ENCODE measurements at regions not wholly inside any gene's neighbourhood (a gene's known extent, or its start where the extent isn't known, plus 50 kb on each side); places are given as distances from the start of the nearest gene placed in this dataset.
"Not testable (repeated sequence)": the region's sequence is repeated elsewhere in the genome, so short reads cannot be mapped to it uniquely, and the experiment has no call there.

DNA sequence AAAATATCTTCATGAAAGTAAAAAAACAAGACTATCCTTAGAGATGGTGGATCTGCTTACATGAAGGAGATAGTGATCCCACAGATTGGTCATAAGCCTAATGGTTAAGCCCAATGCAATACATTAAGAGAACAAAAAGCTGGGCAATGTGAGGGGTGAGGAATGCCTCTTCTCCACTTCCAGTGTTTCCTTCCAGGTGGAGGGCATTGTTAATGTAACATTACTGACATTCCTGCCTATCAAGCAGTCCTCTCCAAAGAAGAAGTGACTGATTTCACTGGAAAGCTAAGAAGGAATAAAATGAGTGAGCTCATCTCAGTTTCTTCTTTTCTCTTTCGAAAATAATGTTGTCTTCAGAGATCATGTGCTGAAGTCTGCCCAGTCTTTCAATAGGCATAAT is 207.8 kb downstream of the RAB38 start:
- no peak for DNase-seq

DNA sequence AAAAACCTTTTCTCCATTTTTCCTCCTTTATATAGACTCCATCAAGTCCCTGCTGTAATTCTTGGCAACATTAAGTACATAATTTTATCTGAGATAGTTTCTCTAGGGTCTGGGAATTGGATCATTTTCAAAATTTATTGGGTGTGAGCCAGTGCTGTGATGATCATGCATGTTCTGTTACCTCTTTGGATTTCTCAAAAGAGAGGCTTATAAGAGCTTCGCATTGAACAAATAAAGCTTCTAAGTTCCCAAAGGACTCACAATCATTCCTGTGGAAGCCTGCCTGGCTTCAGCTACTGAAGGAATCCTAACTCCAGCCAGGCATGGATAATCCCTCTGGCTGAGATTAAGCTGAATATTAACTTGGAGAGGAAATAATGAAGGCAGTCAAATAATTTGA is 208.5 kb downstream of the RAB38 start:
- DNase-seq = no peak

DNA sequence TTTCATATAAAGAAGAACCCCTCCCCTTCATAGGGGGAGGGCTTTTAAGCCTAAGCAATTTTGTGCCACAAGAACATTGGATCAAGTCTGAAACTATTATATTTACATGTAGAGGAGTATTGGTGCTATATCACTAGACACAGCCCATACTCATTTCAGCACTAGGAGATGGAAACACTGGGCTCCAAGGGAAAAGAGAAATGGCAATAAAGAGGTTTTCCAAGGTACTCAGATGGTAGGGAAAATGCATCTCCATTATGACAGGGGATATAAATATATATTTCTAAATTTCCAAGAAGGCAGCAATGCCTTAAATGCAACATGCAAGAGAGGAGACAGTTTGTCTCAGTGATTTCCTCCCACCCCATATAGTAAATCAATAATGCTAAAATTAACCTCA is 209.0 kb downstream of the RAB38 start:
- DNase-seq = no peak

DNA sequence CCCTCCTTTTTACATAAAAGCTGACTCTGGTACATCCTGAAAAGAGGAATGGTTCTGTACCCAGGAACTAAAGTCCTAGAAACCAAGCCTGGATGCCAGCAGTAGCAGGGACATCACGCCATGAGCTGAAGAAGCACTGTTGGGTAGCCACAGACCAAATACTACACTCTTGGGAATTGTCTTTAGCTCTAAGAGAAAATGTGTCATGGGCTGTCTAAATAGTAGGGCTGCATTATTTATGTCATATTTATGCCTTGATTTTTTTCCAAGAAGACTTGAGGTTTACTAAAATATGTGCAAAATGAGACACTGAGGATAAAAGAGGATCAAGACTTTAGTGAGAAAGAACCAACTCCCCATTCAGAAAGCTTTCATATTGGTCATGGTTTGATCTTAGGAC is 213.6 kb downstream of the RAB38 start:
- DNase-seq = no peak

DNA sequence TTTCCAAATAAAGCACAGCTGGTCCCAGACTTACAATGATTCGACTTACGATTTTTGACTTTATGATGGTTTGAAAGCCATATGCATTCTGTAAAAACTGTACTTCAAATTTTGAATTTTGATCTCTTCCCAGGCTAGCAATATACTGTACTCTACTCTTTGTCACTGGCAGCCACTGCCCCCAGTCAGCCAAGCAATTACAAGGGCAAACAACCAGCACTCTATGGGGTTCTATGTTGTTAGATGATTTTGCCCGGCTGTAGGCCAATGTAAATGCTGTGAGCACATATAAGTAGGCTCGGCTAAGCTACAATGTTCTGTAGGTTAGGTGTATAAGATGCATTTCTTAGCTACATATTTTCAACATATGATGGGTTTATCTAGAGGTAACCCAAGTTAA is 217.3 kb downstream of the RAB38 start:
- peak; percentile 16 for DNase-seq

DNA sequence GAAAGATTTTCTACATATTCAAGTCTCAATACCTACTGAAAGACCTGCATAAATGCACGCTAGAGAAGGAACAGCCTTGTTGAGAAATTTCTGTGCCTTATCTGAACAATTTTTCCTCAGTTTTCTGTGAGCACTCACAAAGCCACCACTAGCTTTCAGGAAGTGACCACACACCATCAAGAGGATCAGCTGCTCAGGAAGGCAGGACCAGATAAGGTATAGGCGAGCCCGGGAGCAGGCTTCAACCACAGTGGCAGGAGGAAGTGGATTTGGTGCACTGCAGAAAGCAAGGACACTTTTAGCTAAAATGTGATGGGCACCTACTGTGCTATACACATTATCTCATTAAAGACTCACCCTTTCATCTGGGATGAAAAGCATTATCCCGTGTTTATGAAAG is 220.8 kb downstream of the RAB38 start:
- DNase-seq = no peak

DNA sequence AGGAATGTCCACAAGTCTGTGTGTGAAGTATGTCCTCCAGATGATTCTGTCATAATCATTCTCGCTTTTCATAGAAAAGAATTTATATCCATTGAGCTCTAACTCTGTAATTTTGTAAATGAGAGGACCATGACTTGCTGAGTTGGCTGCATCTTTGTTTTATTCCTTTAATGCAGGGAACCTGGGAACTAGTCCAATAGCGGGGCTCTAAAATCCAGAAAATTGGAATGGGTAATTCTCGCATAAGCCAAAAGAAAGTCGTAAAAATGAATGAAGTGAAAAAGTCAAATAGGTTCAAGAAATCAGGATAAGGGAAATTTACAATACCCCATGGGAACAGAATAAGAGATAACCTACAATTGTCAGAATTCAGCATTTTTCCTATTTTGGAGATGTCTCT is 232.5 kb downstream of the RAB38 start:
- DNase-seq = no peak

DNA sequence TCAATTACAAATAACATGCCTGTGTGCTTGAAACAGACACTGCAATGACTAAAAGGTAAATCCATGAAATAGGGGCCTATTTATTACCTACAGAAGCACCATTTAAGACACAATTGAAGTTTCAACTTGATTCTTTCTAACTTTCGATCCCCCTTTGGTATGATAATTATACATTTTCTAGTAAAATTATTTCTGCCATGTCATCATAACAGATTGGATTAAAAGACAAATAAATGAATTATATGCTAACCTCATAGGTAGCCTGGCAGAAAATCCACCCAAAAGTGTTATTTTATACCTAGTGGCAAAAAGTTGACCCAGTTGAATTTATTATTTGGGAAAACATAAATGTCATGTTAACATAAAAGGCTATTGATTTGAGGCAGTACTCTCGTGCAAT is 241.1 kb downstream of the RAB38 start:
- DNase-seq = no peak

DNA sequence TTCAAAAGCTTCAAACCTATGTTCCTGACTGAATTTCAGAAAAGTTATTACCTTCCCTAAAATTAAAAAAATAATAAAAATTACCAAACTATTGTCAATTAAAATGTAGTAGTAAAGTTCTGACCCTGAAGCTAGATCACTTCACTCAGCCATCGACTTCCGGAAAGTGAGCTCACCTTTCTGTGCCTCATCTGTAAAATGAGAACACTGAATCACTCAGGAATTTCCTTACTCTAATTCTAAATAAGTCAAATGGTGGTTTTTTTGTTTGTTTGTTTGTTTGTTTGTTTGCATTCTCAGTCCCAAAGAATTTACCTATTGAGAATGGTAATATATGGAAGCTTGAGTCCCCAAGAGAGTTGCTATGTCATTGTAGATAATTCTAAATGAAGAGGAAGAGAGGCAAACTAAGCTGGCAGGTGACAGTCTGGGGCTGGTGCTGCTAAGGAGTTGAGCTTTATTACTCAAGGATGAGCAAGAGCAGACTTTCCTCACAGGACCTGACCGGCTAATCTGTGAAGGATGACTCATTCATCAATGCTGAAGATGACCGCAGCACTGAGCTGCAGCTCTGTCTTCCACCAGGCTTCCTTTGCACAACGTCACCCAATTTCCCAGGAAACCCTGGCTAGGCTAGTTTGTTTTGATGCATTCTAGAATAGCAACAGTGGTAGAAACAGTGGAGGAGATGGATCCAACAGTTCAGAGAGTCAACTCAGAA is 248.8 kb downstream of the RAB38 start:
- no peak for DNase-seq

DNA sequence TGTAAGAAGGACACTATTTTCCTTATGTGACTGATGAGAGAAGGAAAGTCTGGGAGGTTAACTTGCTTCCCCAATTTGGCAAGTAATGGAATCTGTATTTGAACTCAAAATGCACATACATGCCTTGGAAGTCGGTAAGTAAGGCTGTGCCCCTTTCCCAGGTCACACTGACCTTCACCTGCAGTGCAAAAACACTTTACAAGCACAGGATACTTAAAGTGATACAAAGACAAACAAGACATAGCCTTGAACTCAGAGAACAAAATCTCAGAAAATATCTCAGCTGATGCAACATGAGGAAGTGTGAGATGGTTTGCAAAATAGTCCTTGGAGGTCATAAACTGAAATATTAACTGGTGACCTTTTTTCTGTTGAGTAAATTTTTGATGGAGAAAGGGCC is 251.1 kb downstream of the RAB38 start:
- DNase-seq = no peak

DNA sequence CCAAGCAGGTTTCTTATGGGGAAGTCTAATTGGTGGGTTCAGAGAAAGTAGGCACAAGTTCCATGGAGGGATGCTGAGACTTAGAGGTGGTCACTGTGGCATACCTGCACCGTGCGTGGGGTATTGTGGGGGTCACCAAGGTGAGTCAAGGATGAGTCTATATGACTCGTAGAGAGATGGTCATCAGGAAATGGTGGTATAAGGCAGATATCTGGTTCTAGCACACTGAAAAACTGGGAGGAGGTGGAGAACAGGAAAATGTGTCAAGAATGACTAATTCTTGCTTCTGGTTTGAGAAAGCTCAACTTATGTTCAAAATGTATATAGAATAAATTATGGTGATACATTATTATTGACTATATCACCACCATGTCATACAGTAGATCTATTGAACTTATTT is 258.1 kb downstream of the RAB38 start:
- DNase-seq = no peak

DNA sequence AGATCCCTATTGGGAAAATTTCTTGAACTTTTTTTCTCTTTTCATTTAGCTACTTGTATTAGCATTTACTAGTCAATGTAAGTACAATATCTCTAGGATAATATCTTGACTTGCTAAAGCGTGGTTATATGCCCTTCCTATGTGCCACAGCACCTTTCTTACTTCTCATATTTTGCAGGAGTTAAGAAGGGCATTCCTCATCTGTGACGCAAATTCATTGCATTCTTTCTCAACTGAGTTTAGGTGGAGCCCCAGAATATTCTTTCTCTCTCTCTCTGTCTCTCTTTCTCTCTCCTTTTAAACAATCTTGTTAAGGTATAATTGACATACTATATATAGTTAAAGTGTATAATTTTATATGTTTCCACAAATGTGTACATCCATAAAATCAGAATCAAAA is 266.1 kb downstream of the RAB38 start:
- no peak for DNase-seq

DNA sequence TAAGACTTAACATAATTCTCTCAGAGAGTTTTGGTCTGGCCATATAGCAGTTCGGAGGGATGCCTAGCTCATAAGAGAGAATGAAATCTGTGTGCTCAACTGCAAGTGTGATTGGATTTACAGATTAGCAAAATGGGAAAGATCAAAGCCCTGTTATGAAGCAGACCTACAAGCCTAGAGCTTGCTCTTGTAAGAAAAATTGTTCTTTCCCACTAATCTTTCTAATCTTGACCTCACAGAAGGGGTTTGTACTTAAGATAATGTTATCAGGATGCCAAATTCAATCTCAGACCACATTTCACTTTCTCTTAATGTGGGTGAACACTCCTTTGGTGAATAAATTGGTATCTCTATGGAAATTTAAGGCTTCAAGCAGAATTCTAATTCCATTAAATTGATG is 267.2 kb downstream of the RAB38 start:
- no peak for DNase-seq

DNA sequence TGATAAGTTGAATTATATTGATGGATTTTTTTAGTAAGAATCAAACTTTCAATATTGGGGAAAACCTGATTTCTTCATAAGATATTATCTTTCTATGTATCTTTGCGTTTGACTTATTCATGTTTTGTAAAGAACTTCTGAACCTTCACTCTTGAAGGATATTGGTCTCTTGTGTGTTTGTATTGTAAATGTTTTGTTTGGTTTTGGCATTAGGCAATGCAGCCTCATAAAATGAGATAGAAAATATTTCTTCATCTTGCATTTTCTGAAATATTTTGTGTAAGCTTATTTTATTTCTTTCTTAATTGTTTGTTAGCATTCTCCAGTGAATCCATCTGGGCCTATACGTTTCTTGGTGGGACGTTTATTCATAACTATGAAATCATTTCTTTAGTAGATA is 271.9 kb downstream of the RAB38 start:
- DNase-seq = no peak

DNA sequence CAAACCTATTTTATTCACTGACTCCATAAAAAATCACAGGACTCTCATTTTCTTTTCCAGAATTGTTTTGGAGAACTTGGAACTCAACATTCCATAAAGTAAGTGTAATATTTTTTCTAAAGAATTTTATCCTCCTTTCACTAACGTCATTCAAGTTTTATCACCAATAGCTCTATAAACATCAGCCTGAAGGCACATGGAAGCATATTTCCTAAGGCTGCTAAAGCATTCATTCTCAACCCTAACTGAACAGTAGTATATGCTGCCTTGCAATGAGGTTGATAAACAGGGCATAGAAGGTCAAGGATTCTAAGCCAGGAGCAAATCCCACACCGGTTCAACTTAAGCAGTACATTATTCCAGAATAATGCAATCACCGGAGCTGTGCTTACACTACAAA is 273.9 kb downstream of the RAB38 start:
- DNase-seq = no peak

DNA sequence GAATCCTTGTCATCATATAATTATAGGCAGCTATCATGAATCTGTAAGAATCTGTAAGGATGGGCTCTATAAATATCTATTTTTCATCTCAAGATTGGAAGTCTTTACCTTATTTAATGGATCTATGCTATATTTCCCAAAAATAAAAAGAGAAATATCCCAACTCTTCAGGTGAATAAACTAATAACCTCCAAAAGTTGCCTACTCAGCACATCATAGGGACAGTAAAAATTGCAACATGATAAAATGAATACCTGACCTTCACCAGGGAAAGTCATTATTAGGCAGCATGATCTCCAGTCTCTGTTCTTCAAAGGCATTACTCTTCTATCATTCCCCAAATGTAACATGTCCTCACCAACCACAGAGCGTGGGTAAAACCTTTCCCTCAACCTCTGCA is 277.3 kb downstream of the RAB38 start:
- DNase-seq = no peak

DNA sequence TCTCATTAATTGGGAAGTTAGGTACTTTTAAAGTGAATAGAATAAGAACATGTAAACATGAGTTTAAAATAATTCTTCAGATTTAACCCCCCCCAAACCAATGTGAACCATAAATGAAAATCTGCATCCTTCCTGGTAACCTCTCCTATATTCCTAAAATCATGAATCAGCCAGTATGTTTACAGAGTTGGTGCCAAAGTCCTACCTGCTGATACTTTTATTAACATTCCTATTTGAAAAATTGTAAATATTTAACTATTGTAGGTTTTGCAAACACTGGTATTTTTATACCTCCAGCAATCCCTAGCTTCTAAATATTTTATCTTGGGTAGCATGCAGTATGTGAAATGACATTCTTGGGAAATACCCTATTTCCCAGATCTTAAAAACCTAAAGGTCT is 278.2 kb downstream of the RAB38 start:
- no peak for DNase-seq

DNA sequence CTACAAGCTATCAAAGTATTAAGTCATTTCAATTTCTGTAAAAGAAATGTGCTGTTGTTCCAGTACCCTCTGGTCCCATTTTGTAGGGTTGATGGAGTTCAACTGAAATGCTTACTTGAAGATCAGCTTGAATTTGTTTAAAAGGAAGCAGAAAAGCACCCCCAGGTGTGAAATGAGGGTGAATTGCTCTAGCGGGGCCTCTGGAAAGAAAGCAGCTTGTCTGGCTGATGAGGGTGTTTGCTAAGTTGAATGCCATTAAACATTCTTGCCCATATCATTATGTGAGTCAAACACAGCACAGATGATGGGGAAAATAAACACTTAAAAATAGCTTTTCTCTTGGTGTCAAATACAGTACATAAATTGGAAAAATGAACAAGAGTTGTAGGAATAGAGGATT is 280.3 kb downstream of the RAB38 start:
- no peak for DNase-seq

DNA sequence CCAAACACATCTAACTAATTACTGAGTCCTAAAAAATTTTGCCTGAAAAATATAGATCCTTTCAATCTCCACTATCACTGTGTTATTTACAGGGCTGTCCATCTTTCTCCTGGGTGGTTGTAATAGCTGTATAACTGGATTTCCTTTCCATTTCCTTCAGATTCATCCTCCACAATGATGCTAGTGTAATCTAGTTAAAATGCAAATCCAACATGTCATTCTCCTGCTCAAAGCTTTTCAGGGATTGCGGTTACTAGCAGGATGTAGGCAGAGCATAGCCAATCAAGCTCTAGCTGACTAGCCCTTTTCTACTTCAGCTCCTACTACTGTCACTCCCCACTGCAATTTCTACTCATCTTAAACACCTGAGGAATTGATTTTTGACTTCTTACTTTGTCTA is 283.0 kb downstream of the RAB38 start:
- no peak for DNase-seq

DNA sequence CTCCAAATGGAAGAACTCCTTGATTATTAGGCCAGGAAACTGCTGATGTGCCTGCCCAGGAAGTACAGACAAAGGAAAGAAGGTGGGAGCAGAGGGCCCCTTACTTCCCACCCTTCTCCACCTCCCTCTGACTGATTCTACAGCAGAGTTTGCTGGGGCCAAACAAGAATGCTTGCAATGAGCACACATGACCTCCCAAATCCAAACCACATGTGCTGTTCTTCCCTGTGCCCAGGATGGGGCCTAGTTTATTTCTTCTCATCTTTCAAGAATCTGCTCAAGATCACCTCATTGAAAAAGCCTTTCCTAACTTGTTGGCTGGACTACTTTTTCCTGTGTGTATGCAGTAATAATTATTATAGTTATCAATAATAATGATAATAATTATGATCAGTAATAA is 286.1 kb downstream of the RAB38 start:
- no peak for DNase-seq

DNA sequence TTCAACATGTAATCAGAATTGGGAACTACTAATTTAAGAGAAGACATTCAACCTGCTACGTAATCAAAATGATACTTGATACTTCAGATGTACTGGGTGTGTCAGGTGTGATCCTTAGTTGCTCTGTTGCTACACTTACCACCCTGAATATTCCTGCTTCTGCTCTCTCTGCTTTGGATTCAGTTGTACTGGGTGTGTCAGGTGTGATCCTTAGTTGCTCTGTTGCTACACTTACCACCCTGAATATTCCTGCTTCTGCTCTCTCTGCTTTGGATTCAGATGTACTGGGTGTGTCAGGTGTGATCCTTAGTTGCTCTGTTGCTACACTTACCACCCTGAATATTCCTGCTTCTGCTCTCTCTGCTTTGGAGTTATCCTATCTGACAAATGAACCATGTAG is 290.2 kb downstream of the RAB38 start:
- not testable (repeated sequence) for DNase-seq

DNA sequence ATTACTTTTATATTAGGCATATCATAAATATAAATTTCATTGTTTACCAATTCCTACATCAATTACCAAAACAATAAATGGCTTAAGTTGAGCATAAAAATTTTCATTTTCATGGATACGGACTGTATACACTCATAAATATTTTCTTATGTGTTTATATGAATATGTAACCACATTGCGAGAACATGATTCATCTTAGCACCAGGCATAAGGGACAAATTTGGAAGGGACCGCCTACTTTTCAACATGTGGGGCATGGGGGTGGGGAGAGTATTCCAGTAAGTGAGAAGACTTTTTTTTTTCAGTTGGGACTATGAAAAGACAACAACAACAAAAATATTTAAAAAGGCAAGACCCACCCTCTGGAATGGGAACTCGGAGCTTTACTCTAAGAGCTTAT is 296.1 kb downstream of the RAB38 start:
- no peak for DNase-seq

DNA sequence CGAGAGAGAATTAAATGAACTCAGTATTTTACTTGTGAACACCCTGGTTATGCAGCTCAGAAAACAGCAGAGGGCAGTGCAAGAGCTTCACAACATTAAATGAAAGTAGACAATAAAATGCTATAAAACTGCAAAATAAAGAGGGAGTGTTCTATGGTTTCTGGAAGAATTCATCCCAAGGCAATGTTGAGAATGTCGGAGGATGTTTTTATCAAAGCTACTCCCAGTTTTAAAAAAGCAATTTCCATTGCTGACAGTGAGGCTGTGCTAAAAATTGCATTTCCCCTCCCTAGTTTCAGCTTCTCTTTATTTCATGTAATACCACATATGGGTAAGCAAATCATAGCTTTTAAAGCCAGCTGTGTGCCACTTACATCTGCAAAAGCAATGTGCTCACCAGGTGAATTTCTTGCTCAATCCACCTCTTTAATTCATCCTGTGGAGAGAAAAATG is 296.8 kb downstream of the RAB38 start:
- DNase-seq = no peak

DNA sequence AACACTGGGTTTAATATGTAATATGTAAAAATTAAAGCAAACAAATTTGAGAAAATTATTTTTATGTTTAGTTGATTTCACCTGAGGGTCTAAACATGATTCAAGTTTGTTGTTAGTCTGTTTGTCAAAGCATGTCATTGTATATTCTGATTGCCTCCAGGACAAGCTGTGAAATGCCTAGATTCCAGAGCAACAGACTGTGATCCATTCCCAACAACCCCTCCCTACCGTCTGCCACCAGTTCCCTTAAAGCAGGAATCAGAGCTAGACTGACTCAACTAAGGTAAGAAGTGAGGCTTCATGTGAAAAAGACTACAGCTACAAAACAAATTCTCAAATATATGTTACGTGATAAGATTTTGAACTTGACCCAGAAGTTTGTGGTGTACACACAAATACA is 304.2 kb downstream of the RAB38 start:
- DNase-seq = no peak

DNA sequence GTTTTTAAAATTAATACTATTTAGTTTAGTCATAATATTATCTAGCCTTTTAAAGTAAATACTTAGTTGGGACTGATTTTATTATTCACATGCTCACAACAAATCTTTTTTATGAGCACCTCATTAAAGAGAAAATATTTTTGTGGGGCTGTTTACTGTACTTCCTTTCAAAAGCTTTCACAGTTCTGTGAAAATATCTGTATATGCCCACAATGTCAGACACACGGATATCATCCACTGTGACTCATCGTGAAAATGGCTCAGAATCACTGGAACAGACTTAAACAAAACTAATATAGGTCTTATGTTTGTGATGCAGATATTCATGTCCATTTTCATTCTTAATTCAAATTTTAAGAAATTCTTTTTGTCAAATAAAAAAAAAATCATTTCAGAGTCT is 305.2 kb downstream of the RAB38 start:
- DNase-seq = no peak

DNA sequence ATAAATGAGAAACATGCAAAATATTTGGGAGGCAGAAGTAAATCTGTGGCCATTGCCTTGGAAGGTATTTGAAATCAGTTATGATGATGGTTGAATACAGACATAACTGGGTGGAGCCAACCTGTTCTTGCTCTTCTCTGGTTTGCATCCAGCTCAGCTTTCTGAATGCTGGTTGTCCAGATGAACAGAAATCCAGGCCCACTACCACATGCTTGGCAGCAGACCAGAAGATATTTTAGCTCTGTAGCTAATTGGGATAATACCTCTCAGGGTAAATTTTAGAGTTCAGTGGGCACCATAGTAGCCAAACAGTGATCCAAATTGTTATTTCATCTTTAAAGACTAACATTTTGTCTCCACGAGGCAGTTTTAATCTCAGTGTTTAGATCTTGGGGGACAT is 308.3 kb downstream of the RAB38 start:
- DNase-seq = no peak

All from NCI-H2081 treated with DMSO at 0.1 percent for 48 hours (cell line).